DND-41 (cell line): ENCODE measurements at regions not wholly inside any gene's neighbourhood (a gene's known extent, or its start where the extent isn't known, plus 50 kb on each side); places are given as distances from the start of the nearest gene placed in this dataset.

ENCODE experiments used
- ATAC-seq: fragments of 200-7000 bp; cut with Tn5 transposase; 3 replicates; pipeline ENCODE4 v1.9.1; 2021; ENCODE audit warnings: low read depth; ENCODE audit not compliant: insufficient read depth
- DNase-seq: peaks from one replicate; pipeline ENCODE4 v3.0.0-alpha.2; 2020
- H2AFZ ChIP-seq: 2 replicates; pipeline ENCODE4 v1.6.0; 2012; ENCODE audit warnings: low read depth, low read length
- H3K27ac ChIP-seq: 2 replicates; pipeline ENCODE4 v1.5.1; 2012; ENCODE audit warnings: low read length, inconsistent platforms
- H3K27me3 ChIP-seq: fragments of 200-600 bp; sonication (generic); 2 replicates; pipeline ENCODE4 v1.6.0; 2012; ENCODE audit warnings: low read length, mild to moderate bottlenecking, inconsistent platforms; ENCODE audit not compliant: insufficient read depth, poor library complexity
- H3K36me3 ChIP-seq: 2 replicates; pipeline ENCODE4 v1.5.1; 2012; ENCODE audit warnings: low read length, inconsistent platforms; ENCODE audit not compliant: insufficient read depth
- H3K4me1 ChIP-seq: 2 replicates; pipeline ENCODE4 v1.5.1; 2012; ENCODE audit warnings: mild to moderate bottlenecking, low read length; ENCODE audit not compliant: insufficient read depth
- H3K4me2 ChIP-seq: 2 replicates; pipeline ENCODE4 v1.6.0; 2012; ENCODE audit warnings: mild to moderate bottlenecking, moderate library complexity, low read length, inconsistent platforms; ENCODE audit not compliant: insufficient read depth
- H3K4me3 ChIP-seq, 2 experiments: fragments of 200-600 bp in 1 of 2; shearing (Covaris generic) in 1 of 2; 2 replicates each; pipeline ENCODE4 v1.5.1; 2012 to 2016; ENCODE audit warnings: inconsistent platforms in 2 of 2, low read length in 2 of 2, mild to moderate bottlenecking in 2 of 2, low read depth in 1 of 2, moderate library complexity in 1 of 2
- H3K79me2 ChIP-seq: 2 replicates; pipeline ENCODE4 v1.6.0; 2012; ENCODE audit warnings: low read length, inconsistent platforms; ENCODE audit not compliant: insufficient read depth
- H3K9ac ChIP-seq: 2 replicates; pipeline ENCODE4 v1.6.0; 2012; ENCODE audit warnings: low read depth, mild to moderate bottlenecking, inconsistent platforms, low read length, moderate library complexity
- H3K9me3 ChIP-seq: 2 replicates; pipeline ENCODE4 v1.5.1; 2012; ENCODE audit warnings: low read length, moderate library complexity, mild to moderate bottlenecking, inconsistent platforms; ENCODE audit not compliant: insufficient read depth, severe bottlenecking
- H4K20me1 ChIP-seq: 2 replicates; pipeline ENCODE4 v1.6.0; 2012; ENCODE audit warnings: low read length; ENCODE audit not compliant: insufficient read depth
- EZH2 ChIP-seq: IDR thresholded peaks from 3 replicates; pipeline ENCODE4 v1.6.1; 2012; ENCODE audit warnings: borderline replicate concordance, low read depth, mild to moderate bottlenecking, moderate library complexity, low read length, inconsistent platforms; ENCODE audit not compliant: severe bottlenecking
- TF ChIP-seq, protein P1 (sequence below): IDR thresholded peaks from 2 replicates; pipeline ENCODE4 v1.5.1; 2012; ENCODE audit warnings: borderline replicate concordance, low read length, moderate library complexity, mild to moderate bottlenecking; ENCODE audit not compliant: poor library complexity, severe bottlenecking; ENCODE audit errors: extremely low read depth

DNA sequence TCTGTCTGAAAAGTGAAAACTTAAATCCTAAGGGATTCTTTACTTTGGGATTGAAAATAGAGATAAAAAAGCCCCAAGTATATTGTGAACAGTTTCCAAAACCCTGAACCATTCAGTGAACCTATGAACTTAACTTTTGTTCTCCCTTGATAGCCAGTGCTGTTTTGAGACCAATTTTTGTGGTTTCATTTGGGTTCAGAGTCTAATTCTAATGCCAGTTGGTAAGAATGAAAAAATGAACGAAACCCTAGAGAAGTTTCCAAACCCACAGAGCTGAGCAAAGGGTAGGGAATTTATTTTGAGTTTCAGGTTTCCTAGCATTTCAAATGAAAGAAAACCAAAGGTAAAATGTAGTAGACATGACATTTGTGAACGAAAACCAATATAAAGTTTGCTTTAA is 1366.8 kb downstream of the EFNA5 start:
- no peaks in the 10 kb centered on the region for H3K9me3 ChIP-seq
- H3K4me2 ChIP-seq = no peak overlapping the region
- H2AFZ ChIP-seq = no peak overlapping the region
- DNase-seq = no peak
- no peaks in the 10 kb centered on the region for H3K27me3 ChIP-seq
- H3K79me2 ChIP-seq = no peaks in the 10 kb centered on the region
- no peak overlapping the region for H3K9ac ChIP-seq
- no peak for ATAC-seq
- no peak overlapping the region for H3K4me3 ChIP-seq
- no peaks in the 10 kb centered on the region for H4K20me1 ChIP-seq
- TF ChIP-seq, protein P1, sequence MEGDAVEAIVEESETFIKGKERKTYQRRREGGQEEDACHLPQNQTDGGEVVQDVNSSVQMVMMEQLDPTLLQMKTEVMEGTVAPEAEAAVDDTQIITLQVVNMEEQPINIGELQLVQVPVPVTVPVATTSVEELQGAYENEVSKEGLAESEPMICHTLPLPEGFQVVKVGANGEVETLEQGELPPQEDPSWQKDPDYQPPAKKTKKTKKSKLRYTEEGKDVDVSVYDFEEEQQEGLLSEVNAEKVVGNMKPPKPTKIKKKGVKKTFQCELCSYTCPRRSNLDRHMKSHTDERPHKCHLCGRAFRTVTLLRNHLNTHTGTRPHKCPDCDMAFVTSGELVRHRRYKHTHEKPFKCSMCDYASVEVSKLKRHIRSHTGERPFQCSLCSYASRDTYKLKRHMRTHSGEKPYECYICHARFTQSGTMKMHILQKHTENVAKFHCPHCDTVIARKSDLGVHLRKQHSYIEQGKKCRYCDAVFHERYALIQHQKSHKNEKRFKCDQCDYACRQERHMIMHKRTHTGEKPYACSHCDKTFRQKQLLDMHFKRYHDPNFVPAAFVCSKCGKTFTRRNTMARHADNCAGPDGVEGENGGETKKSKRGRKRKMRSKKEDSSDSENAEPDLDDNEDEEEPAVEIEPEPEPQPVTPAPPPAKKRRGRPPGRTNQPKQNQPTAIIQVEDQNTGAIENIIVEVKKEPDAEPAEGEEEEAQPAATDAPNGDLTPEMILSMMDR = no peak
- no peak for TF ChIP-seq EZH2
- H3K4me1 ChIP-seq = no peaks in the 10 kb centered on the region
- H3K27ac ChIP-seq = no peak overlapping the region
- H3K36me3 ChIP-seq = no peaks in the 10 kb centered on the region

DNA sequence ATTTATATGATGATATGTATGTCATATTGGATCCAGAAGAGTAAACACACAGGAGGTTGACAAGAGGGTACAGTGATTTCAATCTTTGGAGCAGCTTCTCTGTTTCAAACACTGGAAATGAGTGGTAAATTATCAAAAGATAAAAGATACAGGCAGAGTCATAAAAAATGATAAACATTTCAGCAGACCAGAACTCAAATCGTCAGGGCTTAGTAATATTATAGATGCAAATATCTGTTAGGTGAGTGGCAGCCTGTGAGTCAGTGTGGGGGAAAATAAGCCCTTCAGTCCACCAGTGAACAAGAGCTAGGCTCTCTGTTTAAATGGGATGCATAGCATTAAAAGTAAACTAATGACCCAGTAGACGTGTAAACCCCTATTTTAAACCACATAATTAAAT is 1378.1 kb downstream of the EFNA5 start:
- Histone ChIP-seq H3K79me2 (no peaks in the 10 kb centered on the region), H2AFZ (no peak overlapping the region), H4K20me1 (no peaks in the 10 kb centered on the region), H3K9ac (no peak overlapping the region), H3K4me2 (no peak overlapping the region), H3K4me3 (no peak overlapping the region), H3K9me3 (no peaks in the 10 kb centered on the region), H3K36me3 (no peaks in the 10 kb centered on the region), H3K27me3 (no peaks in the 10 kb centered on the region), H3K27ac (no peak overlapping the region), H3K4me1 (no peaks in the 10 kb centered on the region)
- no peak for TF ChIP-seq EZH2
- TF ChIP-seq, protein P1 = no peak
- DNase-seq = no peak
- ATAC-seq = no peak

DNA sequence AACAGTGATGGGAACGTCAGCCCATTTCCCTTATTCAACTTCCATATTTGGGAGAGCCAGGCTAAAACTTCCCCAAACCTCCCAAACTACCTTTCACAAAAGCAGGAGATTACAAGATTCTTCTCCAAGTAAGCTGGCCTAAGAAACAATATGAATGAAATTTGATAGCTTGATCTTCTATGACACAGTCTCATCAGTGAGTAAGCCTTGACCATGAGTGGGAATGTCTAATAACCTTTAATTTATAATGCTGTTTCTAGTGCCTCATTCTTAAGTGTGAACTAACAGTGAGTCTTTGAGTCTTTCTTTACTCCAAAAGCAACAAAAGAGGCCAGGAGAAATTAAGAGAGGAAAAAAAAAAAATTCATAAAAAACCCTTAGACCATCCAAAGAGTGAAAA is 1379.9 kb downstream of the EFNA5 start:
- no peak overlapping the region for H2AFZ ChIP-seq
- no peak for DNase-seq
- TF ChIP-seq EZH2 = no peak
- TF ChIP-seq, protein P1 = no peak

DNA sequence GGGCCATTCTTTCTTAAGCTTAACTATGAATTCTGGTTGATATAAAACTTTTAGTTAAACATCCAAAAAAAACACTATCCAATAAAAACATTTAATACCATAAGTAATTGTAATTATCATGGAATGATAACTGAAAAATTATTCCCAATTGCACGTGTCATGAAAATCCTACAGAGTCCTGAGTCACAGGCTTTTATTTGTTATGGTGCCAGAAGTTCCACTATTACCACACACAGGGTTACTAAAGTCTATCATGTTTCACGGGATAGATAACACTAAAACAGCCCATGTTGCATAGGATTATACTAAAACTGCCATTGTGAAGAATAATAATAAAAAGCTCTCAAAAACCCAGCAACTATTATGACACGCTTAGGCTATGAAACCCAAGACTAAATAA is 1381.8 kb downstream of the EFNA5 start:
- Histone ChIP-seq H3K36me3 (no peaks in the 10 kb centered on the region), H3K4me1 (no peaks in the 10 kb centered on the region), H3K27ac (no peak overlapping the region), H2AFZ (no peak overlapping the region), H3K4me3 (no peak overlapping the region), H3K79me2 (no peaks in the 10 kb centered on the region), H3K9ac (no peak overlapping the region), H4K20me1 (no peaks in the 10 kb centered on the region), H3K4me2 (no peak overlapping the region), H3K27me3 (no peaks in the 10 kb centered on the region), H3K9me3 (no peaks in the 10 kb centered on the region)
- TF ChIP-seq, protein P1 = no peak
- TF ChIP-seq EZH2 = no peak
- ATAC-seq = no peak
- no peak for DNase-seq

More for the DNA sequence above, 1379.9 kb downstream of the EFNA5 start:
- no peaks in the 10 kb centered on the region for H3K27me3 ChIP-seq
- no peak overlapping the region for H3K9ac ChIP-seq
- no peak for ATAC-seq
- no peaks in the 10 kb centered on the region for H3K79me2 ChIP-seq
- H4K20me1 ChIP-seq = no peaks in the 10 kb centered on the region
- H3K4me3 ChIP-seq = no peak overlapping the region
- no peak overlapping the region for H3K27ac ChIP-seq
- H3K36me3 ChIP-seq = no peaks in the 10 kb centered on the region
- no peaks in the 10 kb centered on the region for H3K9me3 ChIP-seq
- no peaks in the 10 kb centered on the region for H3K4me1 ChIP-seq
- H3K4me2 ChIP-seq = no peak overlapping the region
